GM12874 (cell line): ENCODE measurements at regions not wholly inside any gene's neighbourhood (a gene's known extent, or its start where the extent isn't known, plus 50 kb on each side); places are given as distances from the start of the nearest gene placed in this dataset.

Experiments
- CTCF ChIP-seq: IDR thresholded peaks from 2 replicates; pipeline ENCODE4 v1.5.1; 2011; ENCODE audit warnings: low read depth, mild to moderate bottlenecking, control low read depth, low read length, moderate library complexity; ENCODE audit not compliant: insufficient read depth

GRCh38 chr10:107873007-107873406 lies 708.5 kb upstream of the SORCS1 start:
- no peak for TF ChIP-seq CTCF

- TF ChIP-seq CTCF: no peak
These were observed 701.2 kb upstream of the SORCS1 start for GRCh38 chr10:107865691-107866090.

- TF ChIP-seq CTCF: no peak
These were observed 694.6 kb upstream of the SORCS1 start for GRCh38 chr10:107859065-107859464.

GRCh38 chr10:107856047-107856315 lies 691.5 kb upstream of the SORCS1 start:
- no peak for TF ChIP-seq CTCF

- TF ChIP-seq CTCF: no peak
These were observed 691.0 kb upstream of the SORCS1 start for GRCh38 chr10:107855301-107856046.

GRCh38 chr10:107848726-107849360 lies 684.3 kb upstream of the SORCS1 start:
- TF ChIP-seq CTCF: no peak

- no peak for TF ChIP-seq CTCF
These were observed 683.1 kb upstream of the SORCS1 start for GRCh38 chr10:107847620-107848019.
